Smooth muscle cell (in vitro differentiated cells): ENCODE measurements at regions not wholly inside any gene's neighbourhood (a gene's known extent, or its start where the extent isn't known, plus 50 kb on each side); places are given as distances from the start of the nearest gene placed in this dataset.

Source experiments
- DNase-seq: peaks from one replicate; lab custom pipeline; 2025; ENCODE audit not compliant: unreplicated experiment; lab: John Stamatoyannopoulos, UW
- H2AFZ ChIP-seq: fragments of 200-600 bp; sonication (generic); 2 replicates; pipeline ENCODE4 v1.6.0; 2016; ENCODE audit warnings: antibody characterized with exemption, low read depth, mild to moderate bottlenecking
- H3F3A ChIP-seq: fragments of 200-600 bp; sonication (generic); 2 replicates; pipeline ENCODE4 v1.6.0; 2017; ENCODE audit warnings: antibody characterized with exemption, low read depth
- H3K27ac ChIP-seq: fragments of 200-600 bp; sonication (generic); 2 replicates; pipeline ENCODE4 v1.5.1; 2016; ENCODE audit warnings: low read depth, mild to moderate bottlenecking
- H3K27me3 ChIP-seq: fragments of 200-600 bp; sonication (generic); 2 replicates; pipeline ENCODE4 v1.6.1; 2016; ENCODE audit warnings: low read depth, mild to moderate bottlenecking
- H3K36me3 ChIP-seq: fragments of 200-600 bp; sonication (generic); 2 replicates; pipeline ENCODE4 v1.5.1; 2016; ENCODE audit warnings: low read depth
- H3K4me1 ChIP-seq: fragments of 200-600 bp; sonication (generic); 2 replicates; pipeline ENCODE4 v1.5.1; 2016; ENCODE audit warnings: low read depth
- H3K4me2 ChIP-seq: fragments of 200-600 bp; sonication (generic); 2 replicates; pipeline ENCODE4 v1.6.0; 2016; ENCODE audit warnings: mild to moderate bottlenecking
- H3K4me3 ChIP-seq: fragments of 200-600 bp; sonication (generic); 2 replicates; pipeline ENCODE4 v1.5.1; 2016; ENCODE audit warnings: mild to moderate bottlenecking
- H3K79me2 ChIP-seq: fragments of 200-600 bp; sonication (generic); 2 replicates; pipeline ENCODE4 v1.6.0; 2016; ENCODE audit warnings: low read depth, mild to moderate bottlenecking
- H3K9ac ChIP-seq: fragments of 200-600 bp; sonication (generic); 2 replicates; pipeline ENCODE4 v1.6.0; 2016; ENCODE audit warnings: low read depth
- H3K9me3 ChIP-seq: fragments of 200-600 bp; sonication (generic); replicated peaks from 2 replicates; pipeline ENCODE4 v1.5.1; 2016; ENCODE audit warnings: low read depth
- H4K20me1 ChIP-seq: fragments of 200-600 bp; sonication (generic); 2 replicates; pipeline ENCODE4 v1.6.0; 2016; ENCODE audit warnings: low read depth
- WGBS: methylation state at CpG from one replicate; pipeline ENCODE4 v1.1.7; 2016; ENCODE audit warnings: low lambda C conversion rate; 5-methylcytosine and 5-hydroxymethylcytosine counted together
- TF ChIP-seq, protein P1 (sequence below): fragments of 200-600 bp; sonication (generic); IDR thresholded peaks from 2 replicates; pipeline ENCODE4 v1.5.1; 2017; ENCODE audit warnings: borderline replicate concordance, mild to moderate bottlenecking, antibody characterized with exemption; ENCODE audit not compliant: insufficient read depth, poor library complexity, severe bottlenecking

DNA sequence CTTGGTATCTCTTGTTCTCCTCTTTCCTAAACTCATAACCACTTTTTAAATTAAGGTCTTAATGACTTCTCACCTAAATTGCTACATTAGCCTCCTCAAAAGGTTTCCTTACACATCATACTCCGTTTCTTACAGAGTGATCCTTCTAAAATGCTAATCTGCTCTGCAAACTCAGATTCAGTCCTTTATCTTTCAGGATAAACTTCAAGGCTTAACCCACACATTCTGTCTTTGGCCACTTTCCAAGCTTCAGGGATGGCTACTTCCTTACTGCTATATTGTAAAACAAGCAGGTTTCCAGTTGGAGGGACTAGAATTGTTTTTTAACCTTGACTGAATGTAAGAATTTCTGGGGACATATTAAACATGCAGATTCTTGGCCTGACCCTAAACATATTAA lies 105.5 kb upstream of the CHD1 start:
- 27% methylated on average over 1 of the region's 1 CpG for WGBS
- H3F3A ChIP-seq = no peaks in the 10 kb centered on the region
- H3K4me2 ChIP-seq = no peak overlapping the region
- H3K36me3 ChIP-seq = no peaks in the 10 kb centered on the region
- no peak overlapping the region for H3K27ac ChIP-seq
- H4K20me1 ChIP-seq = no peaks in the 10 kb centered on the region
- no peaks in the 10 kb centered on the region for H3K79me2 ChIP-seq
- H3K9ac ChIP-seq = no peak overlapping the region
- no peak overlapping the region for H3K4me3 ChIP-seq
- H3K9me3 ChIP-seq = no peaks in the 10 kb centered on the region
- TF ChIP-seq, protein P1, sequence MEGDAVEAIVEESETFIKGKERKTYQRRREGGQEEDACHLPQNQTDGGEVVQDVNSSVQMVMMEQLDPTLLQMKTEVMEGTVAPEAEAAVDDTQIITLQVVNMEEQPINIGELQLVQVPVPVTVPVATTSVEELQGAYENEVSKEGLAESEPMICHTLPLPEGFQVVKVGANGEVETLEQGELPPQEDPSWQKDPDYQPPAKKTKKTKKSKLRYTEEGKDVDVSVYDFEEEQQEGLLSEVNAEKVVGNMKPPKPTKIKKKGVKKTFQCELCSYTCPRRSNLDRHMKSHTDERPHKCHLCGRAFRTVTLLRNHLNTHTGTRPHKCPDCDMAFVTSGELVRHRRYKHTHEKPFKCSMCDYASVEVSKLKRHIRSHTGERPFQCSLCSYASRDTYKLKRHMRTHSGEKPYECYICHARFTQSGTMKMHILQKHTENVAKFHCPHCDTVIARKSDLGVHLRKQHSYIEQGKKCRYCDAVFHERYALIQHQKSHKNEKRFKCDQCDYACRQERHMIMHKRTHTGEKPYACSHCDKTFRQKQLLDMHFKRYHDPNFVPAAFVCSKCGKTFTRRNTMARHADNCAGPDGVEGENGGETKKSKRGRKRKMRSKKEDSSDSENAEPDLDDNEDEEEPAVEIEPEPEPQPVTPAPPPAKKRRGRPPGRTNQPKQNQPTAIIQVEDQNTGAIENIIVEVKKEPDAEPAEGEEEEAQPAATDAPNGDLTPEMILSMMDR = no peak
- no peak overlapping the region for H2AFZ ChIP-seq
- H3K27me3 ChIP-seq = no peaks in the 10 kb centered on the region
- H3K4me1 ChIP-seq = no peaks in the 10 kb centered on the region
- DNase-seq = no peak

DNA sequence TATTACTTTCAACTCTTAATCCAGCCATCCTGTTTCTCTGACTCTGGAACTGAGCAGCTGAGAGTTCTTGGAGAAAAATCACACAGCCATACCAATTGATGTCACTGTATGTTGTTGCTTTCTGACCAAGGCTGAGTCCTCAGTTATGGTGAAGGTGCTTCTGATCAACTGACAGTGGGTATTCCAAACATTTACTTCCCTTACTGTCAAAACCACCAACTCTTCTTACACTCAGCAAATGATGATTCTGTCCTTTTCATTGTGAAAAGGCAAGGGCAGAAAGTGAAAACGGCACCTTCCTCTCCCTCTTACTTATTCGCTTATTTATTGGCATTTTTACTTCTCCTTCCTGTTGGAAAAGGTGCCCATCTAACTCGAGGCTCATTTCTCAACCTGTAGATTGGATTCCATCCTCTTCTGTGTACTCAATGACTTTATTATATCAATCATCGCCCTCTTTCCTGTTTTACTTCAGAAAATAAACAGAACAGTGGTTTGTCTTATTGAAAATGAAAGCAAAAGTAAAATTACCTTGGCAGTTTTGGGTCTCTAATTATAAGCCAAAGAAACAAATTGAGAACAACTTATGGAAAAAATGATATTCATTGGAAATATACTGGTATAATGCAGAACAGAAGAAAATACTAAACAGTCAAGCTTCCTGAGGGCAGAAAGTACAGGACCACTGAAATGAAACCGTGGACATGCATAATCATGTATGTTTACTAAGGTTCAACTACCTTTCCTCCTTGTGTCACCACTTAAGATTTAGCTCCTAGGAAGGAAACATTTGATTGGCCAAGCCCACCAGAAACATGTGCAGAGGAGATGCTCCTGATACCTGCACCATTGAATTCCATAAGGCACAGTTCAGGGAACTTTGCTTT lies 104.5 kb upstream of the CHD1 start:
- Histone ChIP-seq H3K4me2 (no peak overlapping the region), H3F3A (no peaks in the 10 kb centered on the region), H3K4me3 (no peak overlapping the region), H3K9me3 (no peaks in the 10 kb centered on the region), H3K36me3 (no peaks in the 10 kb centered on the region), H2AFZ (no peak overlapping the region), H3K27ac (no peak overlapping the region), H3K9ac (no peak overlapping the region), H3K79me2 (no peaks in the 10 kb centered on the region), H3K27me3 (no peaks in the 10 kb centered on the region), H3K4me1 (no peaks in the 10 kb centered on the region), H4K20me1 (no peaks in the 10 kb centered on the region)
- DNase-seq = no peak
- 80% methylated on average over 5 of the region's 5 CpGs for WGBS
- TF ChIP-seq, protein P1 = no peak

DNA sequence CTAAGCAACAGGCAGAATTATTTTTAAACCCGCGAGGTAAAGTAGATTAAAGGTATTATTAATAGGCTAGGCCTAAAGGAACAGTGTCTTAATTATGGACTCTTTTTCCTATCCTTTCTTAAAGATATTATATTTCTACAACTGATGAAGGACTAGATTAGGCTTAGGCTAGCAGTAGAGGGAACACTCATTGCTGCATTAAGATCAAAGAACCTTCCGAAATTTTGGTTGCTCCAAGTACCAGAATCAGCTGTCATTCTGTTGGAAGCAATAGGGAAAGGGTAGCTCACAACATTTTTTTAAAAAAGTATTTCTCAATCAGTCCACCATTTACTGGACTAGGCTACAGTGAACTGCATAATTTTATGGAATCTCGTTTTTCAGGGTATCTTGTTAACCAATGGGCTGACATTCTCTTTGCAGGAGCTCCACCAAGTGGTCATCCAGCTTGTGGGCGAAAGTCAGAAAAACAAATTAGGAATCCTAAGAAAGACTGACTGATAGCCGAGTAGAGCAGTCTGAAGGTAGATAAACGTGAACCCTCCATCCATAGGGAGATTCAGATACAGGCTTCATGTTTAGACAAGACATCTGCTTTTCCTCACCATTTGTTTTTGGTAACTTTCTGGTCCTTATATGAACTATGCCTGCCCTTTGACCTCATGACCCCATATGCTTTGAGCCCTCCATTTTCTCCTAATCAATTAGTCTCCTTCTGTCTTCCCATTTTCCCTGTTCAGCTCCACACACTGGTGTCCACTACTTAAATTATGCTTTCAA lies 103.6 kb upstream of the CHD1 start:
- no peak for DNase-seq

More for the DNA sequence above, 103.6 kb upstream of the CHD1 start:
- no peak overlapping the region for H3K4me3 ChIP-seq
- no peak overlapping the region for H3K9ac ChIP-seq
- WGBS = 45% methylated on average over 7 of the region's 7 CpGs
- no peak overlapping the region for H3K4me2 ChIP-seq
- H3K79me2 ChIP-seq = no peaks in the 10 kb centered on the region
- no peaks in the 10 kb centered on the region for H3K36me3 ChIP-seq
- no peaks in the 10 kb centered on the region for H3F3A ChIP-seq
- H3K27ac ChIP-seq = no peak overlapping the region
- H3K9me3 ChIP-seq = no peaks in the 10 kb centered on the region
- no peaks in the 10 kb centered on the region for H3K27me3 ChIP-seq
- no peaks in the 10 kb centered on the region for H4K20me1 ChIP-seq
- TF ChIP-seq, protein P1 = peak; percentile 68
- no peaks in the 10 kb centered on the region for H3K4me1 ChIP-seq
- H2AFZ ChIP-seq = no peak overlapping the region
